T47D (cell line): ENCODE measurements at regions not wholly inside any gene's neighbourhood (a gene's known extent, or its start where the extent isn't known, plus 50 kb on each side); places are given as distances from the start of the nearest gene placed in this dataset.

Experiments
- DNase-seq, 2 experiments: peaks; one replicate each; pipeline versions ENCODE4 v3.0.0 to v3.0.0-alpha.2; 2011 to 2012; ENCODE audit warnings: low read depth in 1 of 2, low spot score in 1 of 2
- JUND ChIP-seq: IDR thresholded peaks from 2 replicates; pipeline ENCODE4 v1.6.1; 2012; ENCODE audit warnings: low read depth
- in situ Hi-C: cut with HindIII; loops from 2 replicates; pipeline ENCODE4 v1.10.0; 2016; ENCODE audit warnings: low sequenced_read_pairs, low pct_unique_long_range_greater_than_20kb

GRCh38 chr5:31021181-31021624 is 172.3 kb upstream of the CDH6 start:
- TF ChIP-seq JUND, result no peak
- no peak for DNase-seq
- in situ Hi-C loops, result no loop called here

DNA sequence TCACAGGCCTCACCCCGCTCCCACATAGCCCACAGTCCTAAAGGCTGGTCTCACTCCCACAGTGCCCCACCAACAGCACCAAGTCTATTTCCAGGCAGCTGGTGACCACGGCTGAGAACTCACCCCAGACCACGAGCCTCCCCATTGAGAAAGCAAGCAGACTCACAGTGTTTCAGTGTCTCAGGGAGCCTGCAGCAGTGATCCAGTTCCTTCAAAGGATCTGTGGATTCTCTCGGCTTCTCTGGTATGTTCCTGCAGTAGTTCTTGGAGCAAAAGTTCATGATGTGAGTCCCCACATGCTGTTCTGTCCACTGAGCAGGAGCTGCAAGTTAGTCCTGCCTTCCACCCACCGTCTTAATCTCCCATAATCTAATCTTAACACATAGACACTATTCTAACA is 185.3 kb upstream of the CDH6 start:
- no peak for TF ChIP-seq JUND
- in situ Hi-C loops, result no loop called here
- DNase-seq, result no peak

DNA sequence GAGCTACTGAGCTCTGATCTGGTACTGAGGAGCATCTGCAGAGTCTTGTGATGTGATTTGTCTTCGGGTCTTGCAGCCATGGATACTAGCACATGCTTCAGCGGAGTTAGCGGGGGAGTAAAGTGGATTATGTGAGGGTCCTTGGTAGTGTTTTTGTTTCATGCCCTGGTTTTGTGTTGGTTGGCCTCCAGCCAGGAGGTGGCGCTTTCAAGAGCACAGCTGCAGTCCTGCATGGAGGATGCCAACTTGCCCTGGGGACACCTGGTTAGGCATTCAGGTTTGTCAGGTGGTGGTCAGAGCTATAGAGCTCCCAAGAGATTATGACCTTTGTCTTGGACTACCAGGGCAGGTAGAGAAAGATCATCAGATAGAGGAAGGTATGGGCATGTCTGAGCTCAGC is 185.8 kb upstream of the CDH6 start:
- no peak for TF ChIP-seq JUND
- DNase-seq, result no peak
- in situ Hi-C loops, result no loop called here

- no peak for DNase-seq
- in situ Hi-C loops, result no loop called here
- no peak for TF ChIP-seq JUND
Observed at GRCh38 chr5:31000287-31000686, 193.2 kb upstream of the CDH6 start.

GRCh38 chr5:30997681-30998080 is 195.8 kb upstream of the CDH6 start:
- in situ Hi-C loops, result no loop called here
- DNase-seq, result no peak
- TF ChIP-seq JUND, result no peak

DNA sequence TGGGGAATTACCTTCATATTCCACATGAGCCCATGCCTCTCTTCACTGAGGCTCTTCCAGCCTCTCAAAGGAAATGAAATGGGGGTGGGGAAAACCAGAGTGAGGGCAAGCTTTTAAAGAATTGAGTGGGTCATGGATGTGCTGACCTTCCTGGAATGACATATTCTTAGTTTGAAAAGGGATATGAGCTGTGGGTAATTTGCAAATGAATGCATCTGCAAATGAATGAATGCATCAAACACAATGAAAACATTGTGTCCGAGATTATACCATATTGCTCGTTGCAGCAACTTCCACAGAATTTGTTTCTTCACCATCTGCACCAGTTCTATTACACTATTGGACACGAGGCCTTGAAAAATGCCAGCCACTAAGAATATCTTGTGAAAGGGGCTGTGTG is 198.6 kb upstream of the CDH6 start:
- in situ Hi-C loops, result no loop called here
- DNase-seq, result no peak
- TF ChIP-seq JUND, result no peak

DNA sequence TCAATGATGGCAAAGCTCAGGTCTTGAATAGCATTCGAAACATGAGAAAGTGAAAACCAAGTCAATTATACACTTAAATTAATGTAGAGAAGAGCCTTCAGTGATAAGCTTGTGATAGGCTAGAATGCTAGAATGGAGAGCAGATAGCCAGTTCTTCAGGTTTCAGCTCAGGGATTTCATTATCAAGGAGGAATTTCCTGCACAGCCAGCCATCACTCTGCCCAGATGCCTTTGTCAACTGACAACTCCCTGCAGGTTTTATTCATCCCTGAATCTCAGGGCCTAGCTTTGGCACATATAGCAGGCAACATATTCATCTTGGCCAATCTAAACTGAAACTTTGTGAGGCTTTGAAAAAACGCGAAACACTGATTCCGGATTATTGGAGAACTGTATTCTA is 199.3 kb upstream of the CDH6 start:
- no peak for TF ChIP-seq JUND
- in situ Hi-C loops, result no loop called here
- DNase-seq, result no peak

DNA sequence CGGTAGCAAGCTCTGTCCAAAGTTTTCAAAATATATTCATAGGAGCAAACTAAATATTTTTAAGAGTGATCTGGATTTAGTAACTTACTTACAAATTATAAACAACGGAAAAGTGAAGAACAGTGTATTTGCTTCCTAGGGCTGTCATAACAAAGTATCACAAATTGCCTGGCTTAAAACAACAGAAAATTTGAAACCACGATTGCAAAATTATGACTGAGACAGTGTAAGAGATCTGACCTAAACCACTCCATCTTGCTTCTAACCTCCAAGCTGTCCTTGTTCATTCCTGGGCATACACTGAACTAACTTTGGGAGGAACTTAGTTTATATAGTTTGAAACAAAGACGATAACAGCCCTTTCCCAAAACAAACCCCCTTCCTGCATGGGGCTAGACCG is 202.0 kb upstream of the CDH6 start:
- TF ChIP-seq JUND, result no peak
- no peak for DNase-seq
- in situ Hi-C loops, result no loop called here

- in situ Hi-C loops, result no loop called here
- TF ChIP-seq JUND, result no peak
- no peak for DNase-seq
Observed at GRCh38 chr5:30981576-30981975, 211.9 kb upstream of the CDH6 start.

GRCh38 chr5:30968971-30969370 is 224.5 kb upstream of the CDH6 start:
- DNase-seq, result no peak
- no peak for TF ChIP-seq JUND
- in situ Hi-C loops, result no loop called here

- DNase-seq, result no peak
- no peak for TF ChIP-seq JUND
Observed at GRCh38 chr5:30960036-30960435, 233.4 kb upstream of the CDH6 start.

GRCh38 chr5:30959238-30959637 is 234.2 kb upstream of the CDH6 start:
- in situ Hi-C loops, result no loop called here
- no peak for TF ChIP-seq JUND
- DNase-seq, result no peak

More at GRCh38 chr5:30960036-30960435, 233.4 kb upstream of the CDH6 start:
- in situ Hi-C loops, result no loop called here

DNA sequence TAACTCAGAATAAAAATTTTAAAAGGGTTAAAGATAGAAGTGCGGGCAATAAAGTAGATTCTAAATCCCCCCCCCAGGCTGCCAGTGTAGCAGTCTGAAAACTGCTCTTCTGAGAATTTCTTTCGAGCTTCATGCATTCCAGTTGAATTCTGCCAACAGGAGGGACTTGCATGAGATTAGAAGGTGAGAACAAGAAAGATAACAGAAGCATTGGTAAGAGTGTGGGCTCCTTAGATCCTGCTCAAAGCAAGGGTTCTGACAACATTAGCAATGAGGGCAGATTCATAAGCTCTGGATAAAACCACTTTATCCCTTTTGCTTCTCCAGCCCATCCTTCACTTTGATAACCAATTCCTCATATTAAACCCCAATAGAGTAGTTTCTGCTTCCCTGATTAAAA is 235.9 kb upstream of the CDH6 start:
- in situ Hi-C loops, result no loop called here
- no peak for TF ChIP-seq JUND
- no peak for DNase-seq

- in situ Hi-C loops, result no loop called here
- TF ChIP-seq JUND, result no peak
- no peak for DNase-seq
Observed at GRCh38 chr5:30956251-30956650, 237.2 kb upstream of the CDH6 start.
